ENCODE measurements at regions not wholly inside any gene's neighbourhood (a gene's known extent, or its start where the extent isn't known, plus 50 kb on each side); places are given as distances from the start of the nearest gene placed in this dataset.
"Not testable (repeated sequence)": the region's sequence is repeated elsewhere in the genome, so short reads cannot be mapped to it uniquely, and the experiment has no call there.

DNA sequence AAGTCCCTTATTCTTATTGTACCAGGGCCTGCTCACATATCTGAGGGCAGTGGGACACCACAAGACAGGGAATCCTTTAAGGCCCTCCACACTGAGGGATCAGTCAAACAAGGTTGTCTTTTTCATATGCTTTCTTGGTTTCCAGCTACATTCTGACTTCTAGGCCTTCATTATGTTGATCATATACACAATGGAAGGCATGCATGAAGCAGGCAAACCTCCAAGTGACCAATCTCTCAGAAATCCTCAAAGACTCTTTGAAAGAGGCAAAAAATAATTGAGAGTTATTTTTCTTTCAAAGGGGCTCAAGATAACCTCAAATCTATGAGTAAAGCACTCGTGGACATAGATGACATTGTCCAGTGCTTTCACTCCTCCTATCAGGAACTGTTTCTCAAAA lies 1195.9 kb upstream of the ACO1 start:
- DNase-seq (ENCODE audit: low spot score) = no peak
- TF ChIP-seq, protein P1, sequence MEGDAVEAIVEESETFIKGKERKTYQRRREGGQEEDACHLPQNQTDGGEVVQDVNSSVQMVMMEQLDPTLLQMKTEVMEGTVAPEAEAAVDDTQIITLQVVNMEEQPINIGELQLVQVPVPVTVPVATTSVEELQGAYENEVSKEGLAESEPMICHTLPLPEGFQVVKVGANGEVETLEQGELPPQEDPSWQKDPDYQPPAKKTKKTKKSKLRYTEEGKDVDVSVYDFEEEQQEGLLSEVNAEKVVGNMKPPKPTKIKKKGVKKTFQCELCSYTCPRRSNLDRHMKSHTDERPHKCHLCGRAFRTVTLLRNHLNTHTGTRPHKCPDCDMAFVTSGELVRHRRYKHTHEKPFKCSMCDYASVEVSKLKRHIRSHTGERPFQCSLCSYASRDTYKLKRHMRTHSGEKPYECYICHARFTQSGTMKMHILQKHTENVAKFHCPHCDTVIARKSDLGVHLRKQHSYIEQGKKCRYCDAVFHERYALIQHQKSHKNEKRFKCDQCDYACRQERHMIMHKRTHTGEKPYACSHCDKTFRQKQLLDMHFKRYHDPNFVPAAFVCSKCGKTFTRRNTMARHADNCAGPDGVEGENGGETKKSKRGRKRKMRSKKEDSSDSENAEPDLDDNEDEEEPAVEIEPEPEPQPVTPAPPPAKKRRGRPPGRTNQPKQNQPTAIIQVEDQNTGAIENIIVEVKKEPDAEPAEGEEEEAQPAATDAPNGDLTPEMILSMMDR (IDR thresholded peaks at IDR 0.05) = no peak
- no peak for ATAC-seq (ENCODE audit: low FRiP score)

DNA sequence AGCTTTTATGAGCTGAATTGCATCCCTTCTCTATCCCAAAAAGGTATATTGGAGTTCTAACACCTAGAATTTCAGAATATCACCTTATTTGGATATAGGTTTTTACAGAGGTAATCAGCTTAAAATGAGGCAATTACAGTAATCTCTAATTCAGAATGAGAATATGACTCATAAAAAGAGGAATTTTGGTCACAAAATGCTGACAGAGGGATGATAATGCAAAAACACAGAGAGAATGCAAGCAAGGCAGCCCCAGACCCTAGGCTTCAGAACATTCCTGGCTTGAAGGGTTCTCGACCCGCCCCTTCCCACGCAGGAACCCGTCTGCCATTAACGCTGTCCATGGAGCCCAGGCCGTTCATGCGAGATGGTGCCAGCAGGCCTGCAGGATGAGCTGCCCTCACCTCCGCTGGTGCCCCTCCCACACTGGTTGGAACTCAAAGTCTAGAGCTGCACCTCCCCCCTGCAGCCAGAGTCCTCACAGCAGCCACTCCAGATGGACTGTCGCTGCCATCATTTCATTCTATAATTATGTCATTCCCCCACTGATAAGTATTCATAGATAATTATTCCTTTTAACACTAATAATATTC lies 1173.4 kb upstream of the ACO1 start:
- DNase-seq (ENCODE audit: low spot score) = no peak
- TF ChIP-seq, protein P1 (IDR thresholded peaks at IDR 0.05) = no peak
- no peak for ATAC-seq (ENCODE audit: low FRiP score)

- DNase-seq (ENCODE audit: low spot score); ATAC-seq (ENCODE audit: low FRiP score): not testable (repeated sequence)
Observed at GRCh38 chr9:31229976-31230375, 1154.5 kb upstream of the ACO1 start.

- DNase-seq (ENCODE audit: low spot score) (no peak), ATAC-seq (ENCODE audit: low FRiP score) (no peak)
- TF ChIP-seq, protein P1 (IDR thresholded peaks at IDR 0.05) = no peak
Observed at GRCh38 chr9:31232485-31232884, 1152.0 kb upstream of the ACO1 start.

DNA sequence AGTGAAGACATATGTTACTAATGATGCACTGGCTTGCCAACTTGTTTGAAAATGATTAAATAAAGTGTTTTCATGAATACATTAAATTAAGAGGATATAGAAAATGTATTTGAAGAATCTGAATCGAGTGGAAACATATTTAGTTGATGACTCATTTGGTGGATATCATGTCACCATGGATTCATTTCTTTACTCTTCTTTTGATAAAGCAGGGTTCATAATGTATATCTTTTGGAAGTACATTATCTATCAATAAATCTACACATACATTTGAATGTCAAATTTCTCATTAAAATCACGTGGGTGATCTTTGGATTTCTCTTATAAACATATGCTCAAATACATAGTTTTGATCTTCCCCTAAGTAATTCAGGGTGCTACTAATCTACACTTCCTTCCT lies 1148.1 kb upstream of the ACO1 start:
- DNase-seq (ENCODE audit: low spot score) (no peak), ATAC-seq (ENCODE audit: low FRiP score) (no peak)
- TF ChIP-seq, protein P1 (IDR thresholded peaks at IDR 0.05) = no peak

DNA sequence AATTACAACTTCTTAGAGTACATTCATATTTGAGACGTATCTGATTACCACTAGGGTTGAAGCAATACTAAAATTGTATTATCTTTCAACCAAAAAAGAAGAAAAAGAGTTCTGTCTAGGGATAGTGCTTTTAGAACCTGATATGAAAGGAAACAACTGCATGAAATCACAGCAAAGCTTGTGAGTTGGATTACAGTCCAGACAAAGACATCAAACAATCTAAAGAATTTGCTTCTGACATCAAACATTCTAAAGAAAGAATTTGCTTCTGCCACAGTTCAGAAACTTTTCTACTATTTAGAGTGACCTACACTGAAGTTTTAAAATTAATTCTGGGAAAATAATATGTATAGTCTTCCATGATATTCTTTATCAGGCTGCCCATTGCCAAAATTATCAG lies 1141.1 kb upstream of the ACO1 start:
- DNase-seq (ENCODE audit: low spot score) (no peak), ATAC-seq (ENCODE audit: low FRiP score) (no peak)
- TF ChIP-seq, protein P1 (IDR thresholded peaks at IDR 0.05) = no peak

DNA sequence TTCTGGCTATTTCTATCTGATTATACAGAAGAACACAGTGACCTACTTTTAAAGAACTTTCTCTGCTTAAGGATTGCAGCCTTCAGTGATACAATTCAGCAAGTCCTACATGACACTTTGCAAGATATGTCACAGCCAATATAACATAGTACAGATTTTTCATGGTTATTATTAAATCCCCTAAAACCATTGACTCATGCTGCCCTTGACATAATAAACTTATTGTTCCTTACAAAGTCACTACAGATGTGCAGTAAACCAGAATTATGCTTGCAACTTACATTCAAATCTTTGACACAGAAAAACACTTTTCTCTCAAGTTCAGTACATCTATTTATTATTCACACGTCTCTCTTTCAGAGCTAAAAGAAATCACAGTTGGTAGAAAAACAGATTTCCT lies 1136.3 kb upstream of the ACO1 start:
- DNase-seq (ENCODE audit: low spot score) (no peak), ATAC-seq (ENCODE audit: low FRiP score) (no peak)
- TF ChIP-seq, protein P1 (IDR thresholded peaks at IDR 0.05) = no peak

- TF ChIP-seq, protein P1 (IDR thresholded peaks at IDR 0.05) = no peak
- ATAC-seq (ENCODE audit: low FRiP score) (no peak), DNase-seq (ENCODE audit: low spot score) (no peak)
Observed at GRCh38 chr9:31251386-31251785, 1133.1 kb upstream of the ACO1 start.
